Stimulated activated CD4-positive, alpha-beta T cell treated with anti-CD3 and anti-CD28 coated beads, Interleukin-15, amount 100 ng/mL, for 48 hours (primary cell): ENCODE measurements at regions not wholly inside any gene's neighbourhood (a gene's known extent, or its start where the extent isn't known, plus 50 kb on each side); places are given as distances from the start of the nearest gene placed in this dataset.
"Not testable (repeated sequence)": the region's sequence is repeated elsewhere in the genome, so short reads cannot be mapped to it uniquely, and the experiment has no call there.

ENCODE experiments used
- DNase-seq, 2 donors: peaks; one replicate each; pipeline ENCODE4 v3.0.0-alpha.2; 2020; ENCODE audit warnings: low read depth in 2 of 2

DNA sequence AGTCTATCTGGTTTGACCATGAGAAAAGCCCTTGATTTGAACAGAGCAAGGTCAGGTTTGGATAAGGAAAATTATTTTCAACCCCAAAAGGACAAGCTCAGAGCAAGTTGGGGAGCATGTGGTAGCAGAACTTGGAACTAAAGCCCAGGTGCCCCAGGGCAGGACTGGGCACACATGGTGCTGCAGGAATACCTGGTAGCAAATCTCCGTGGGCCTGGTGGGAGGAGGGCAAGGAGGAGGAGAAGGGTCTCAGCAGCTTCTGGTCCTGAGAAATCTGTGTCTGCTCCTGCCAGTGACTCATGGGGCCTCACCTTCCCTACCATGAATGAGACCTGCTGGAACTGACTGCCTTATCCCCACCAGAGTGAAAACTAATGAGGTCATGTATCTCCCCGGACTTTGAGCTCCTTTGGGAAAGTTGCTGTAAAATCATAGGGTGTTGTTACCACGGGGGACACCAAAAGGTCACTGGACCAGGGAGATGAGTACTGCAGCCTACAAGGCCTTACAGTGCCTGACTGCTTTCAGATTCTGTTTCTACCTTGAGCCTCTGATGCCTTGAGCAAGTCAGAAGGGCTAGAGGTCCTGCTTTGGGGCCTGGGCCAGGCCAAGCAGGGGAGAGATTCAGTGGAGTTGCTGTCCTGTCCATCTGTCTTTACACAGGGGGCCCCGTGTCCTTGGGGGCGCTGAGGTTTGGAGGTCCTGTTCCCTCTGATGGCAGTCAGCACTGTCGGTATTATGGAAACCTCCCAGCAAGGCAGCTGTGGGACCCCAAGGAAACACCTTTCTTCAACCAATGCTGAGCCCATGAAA, 304.0 kb downstream of the MYCN start:
- no peak for DNase-seq

DNA sequence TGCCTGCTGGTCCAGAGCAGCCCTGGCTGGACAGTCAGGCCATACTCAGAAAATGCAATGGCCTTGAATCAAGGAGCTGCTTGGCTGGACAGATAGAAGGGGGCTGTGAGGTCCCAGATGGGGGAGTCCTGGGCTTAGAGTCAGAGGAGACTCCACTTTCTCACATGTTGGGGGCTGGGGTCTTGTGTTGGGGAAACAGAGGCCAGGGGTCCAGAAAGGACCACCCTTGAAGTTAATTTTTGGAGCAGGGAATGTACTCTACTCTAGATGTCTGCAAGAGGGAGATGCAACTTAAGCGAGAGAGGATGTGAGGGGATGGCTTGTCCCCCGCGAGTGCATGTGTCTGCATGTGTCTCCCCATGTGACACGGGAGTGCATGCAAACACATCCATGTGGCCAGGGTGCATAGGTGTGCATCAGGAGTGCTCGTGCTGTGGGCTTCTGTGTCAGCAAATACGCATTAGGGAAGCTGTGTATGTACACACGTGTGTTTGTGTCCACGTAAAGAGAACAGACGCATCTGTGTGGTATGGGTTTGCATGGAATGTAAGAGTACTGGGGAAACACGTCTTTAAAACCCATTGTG, 303.2 kb downstream of the MYCN start:
- no peak for DNase-seq

DNA sequence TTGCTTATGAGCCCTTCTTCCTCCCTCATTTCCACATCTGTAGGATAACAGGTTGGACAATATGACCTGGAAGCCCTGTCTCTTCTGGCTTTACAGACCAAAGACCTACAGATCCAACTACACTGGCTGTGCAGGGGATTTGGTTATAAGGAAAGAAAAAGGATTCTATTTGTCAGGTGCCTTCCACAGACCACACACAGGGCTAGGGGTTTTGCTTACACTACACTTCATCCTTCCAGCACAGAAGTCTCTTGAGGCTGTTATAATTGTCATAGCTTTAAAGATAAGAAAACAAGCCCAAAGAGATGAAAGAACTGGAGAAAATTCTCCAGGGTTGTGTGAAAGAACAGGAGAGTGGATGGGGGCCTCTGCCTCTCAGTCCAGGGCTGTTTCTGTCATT, 302.6 kb downstream of the MYCN start:
- DNase-seq = no peak

DNA sequence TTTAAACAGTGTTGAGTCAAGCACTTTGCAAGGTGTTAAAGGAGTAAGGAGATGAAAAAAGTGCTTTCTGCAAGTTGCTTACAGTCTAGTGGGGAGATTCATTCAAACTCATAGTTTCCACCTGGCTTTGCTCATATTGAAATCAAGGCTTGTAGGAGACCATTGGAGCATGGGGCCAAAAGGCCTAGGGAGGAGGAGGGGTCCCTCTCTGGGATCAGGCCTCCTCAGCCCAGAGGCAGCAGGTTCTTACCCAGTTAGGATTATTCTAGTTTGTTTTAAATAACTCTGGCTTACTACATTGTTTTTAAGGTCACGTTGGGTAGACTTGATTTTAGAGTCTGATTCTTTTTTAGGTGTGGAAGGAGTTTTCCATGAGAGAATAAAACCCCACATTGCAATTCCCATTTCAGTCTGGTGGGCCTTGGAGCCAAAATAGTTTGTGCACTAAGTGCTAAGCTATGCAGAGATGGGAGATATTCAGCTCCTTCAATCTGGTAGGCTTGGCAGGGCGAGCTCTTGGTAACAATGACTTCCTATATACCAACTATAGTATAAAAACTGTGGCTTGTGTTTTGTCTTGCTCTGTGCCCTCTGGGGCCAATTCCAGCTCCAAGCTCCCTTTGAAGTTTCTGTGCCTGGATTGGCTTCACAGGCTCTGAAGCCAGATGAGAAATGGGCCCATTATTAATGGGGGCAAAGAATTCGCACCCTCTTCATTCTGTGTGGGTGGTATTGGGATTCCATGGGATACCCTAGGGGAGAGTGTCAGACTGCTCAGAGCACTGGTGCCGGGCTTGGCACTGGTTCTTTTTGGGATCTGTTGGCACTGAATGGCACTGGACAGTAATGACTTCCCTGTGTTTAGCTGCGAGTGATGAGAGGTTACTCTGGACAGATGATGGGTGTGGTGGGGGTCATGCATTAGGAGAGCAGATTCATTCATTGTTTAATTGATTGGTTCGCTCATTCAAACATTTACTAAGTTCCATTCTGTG, 301.1 kb downstream of the MYCN start:
- no peak for DNase-seq

DNA sequence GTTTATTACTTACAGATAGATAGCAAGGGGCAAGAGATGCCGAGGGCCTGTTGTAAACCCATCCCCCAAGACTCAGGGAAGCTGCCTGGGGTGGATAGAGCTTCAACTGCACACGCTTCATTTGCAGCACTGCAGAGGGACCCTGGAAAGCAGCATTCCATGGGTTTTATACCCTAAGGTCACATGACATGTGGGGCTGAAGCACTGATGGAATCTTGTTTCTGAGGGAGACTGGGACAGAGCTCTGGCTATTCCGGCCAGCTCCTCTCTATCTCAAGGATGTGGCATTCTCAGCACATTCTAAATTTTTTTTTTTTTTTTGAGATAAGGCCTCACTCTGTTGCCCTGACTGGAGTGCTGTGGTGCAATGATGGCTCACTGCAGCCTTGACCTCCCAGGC, 300.1 kb downstream of the MYCN start:
- DNase-seq = no peak

DNA sequence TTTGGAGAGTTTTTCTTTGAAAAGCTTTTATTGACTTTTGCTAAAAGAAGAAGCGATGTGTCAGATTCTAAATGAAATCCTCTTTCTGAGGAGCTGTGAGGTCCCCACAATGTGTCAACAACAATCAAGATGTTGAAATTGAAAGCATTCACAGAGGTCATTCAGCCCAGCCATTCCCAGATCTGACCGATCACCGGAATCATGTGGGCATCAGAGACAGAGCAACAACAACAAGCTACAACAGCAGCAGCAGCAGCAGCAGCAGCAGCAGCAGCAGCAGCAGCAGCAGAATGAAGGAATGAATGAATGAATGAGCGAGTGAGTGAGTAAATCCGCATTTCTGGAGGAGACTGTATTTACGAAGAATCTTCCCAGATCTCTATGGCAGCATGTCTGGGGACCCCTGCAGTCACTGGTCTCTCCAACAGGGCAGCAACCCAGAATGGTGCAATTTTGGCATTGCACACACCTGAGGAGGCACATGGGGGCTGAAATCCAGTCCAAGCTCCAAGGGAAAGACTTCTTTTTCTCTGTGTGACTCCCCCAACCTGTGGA, 299.0 kb downstream of the MYCN start:
- no peak for DNase-seq

DNA sequence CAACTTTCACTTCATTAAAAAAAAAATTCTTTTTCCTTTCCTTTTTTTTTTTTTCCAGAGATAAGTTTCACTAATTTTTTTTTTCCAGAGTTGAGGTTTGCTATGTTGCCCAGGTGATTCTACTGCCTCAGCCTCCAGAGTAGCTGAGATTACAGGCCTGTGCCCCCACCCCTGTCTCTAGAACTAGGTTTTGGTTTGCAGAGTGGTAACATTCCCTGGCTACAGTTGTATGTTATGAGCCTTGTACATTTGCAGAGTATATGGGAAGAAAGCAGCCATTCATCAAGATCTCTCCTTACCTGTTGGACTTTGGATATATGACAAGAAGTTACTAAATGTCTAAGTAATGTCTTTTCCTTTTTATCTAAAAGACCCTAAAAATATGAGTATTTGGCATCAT, 298.4 kb downstream of the MYCN start:
- DNase-seq = no peak

DNA sequence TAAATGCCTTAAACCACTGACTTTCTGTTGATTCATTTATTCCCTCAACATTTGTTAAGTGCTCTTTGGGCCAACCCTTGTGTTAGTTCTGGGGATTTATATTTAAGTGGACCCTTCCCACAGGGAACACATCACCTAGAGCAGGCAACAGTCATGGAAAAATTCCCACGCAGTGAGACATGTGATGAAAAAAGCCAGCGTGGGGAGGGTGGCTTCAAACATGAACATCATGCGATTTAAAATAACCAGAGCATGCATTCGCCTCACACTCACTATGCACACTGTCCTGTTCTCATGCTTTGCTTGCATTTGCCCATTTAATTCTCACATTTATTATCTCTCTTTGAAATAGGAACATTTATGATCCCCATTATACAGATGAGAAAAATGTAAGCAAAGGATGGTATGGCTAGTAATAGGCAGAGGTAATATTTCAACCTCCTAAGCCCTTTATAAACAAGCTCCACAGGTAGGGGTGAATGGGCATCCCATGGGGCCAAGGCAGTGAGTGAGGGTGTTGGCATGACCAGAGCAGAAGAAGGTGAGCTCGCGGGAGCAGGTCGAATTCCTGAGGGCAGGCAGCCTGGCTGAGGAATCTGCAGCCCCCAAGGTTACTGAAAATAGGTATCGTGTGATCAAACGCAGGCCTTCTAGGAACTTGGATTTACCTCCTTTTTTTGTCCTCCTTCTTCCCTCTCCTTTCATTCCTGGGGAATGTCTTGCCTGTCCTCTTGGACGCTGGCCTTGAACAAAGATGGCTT, 297.8 kb downstream of the MYCN start:
- no peak for DNase-seq

DNA sequence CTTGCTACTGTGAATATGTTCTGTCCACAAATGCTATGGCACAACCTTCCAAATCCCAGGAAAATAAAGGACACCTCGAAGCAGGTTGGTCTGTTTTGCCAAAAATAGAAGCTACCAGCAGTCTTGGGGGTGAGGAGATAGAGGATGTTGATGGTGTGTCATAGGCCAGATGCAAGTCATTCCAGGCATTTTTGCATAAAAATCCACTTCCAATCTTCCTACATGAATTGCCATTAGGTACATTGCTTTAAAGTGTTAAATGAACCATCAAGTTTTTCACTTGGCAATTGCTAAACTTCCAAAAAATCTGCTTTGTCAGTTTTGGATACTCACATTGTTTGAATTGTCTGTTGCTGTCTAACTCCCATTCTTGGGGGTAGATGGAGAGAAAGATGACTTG, 295.4 kb downstream of the MYCN start:
- no peak for DNase-seq

DNA sequence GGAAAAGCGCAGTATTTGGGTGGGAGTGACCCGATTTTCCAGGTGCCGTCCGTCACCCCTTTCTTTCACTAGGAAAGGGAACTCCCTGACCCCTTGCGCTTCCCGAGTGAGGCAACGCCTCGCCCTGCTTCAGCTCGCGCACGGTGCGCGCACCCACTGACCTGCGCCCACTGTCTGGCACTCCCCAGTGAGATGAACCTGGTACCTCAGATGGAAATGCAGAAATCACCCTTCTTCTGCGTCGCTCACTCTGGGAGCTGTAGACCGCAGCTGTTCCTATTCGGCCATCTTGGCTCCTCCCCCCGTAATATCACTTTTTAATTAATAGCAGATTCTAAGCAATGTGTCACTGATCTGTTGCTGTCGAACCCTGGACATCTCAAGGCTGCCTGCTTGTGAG, 294.9 kb downstream of the MYCN start:
- not testable (repeated sequence) for DNase-seq

DNA sequence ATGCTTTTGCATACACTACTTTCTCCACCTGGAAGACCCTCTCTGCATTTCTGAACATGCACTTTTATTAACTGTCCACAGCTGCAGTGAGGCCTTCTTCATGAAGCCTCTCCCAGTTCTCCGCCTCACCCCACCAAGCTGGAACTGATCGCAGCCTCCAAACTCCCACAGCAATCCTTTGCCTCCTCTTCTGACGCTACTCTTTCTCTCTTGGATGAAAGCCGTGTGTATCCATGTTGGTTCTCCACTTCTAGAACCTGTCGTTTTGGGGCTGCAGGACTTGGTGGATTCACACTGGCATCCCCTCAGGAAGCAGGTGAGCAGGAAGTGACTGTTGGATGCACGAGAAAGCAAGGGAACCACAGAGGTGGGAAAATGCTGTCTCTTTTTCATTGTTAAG, 288.6 kb downstream of the MYCN start:
- DNase-seq = no peak

DNA sequence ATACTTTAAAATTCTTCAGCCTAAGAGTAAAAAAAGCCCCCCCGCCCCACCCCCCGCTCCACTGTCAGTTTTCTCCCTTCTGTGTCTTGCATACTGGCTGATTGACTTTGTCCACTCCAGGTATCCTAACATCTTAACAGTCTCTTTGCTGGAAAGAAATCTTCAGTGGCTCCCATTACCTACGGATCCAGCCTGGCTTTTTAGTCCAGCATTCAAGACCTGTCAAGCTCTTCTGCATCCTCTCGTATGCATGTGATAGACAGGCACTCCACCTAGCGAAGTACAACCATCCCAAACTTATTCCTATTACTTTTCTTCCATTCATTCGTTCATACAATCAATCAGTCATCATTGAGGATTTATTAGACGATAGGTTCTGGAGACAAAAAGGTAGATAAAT, 288.1 kb downstream of the MYCN start:
- DNase-seq = no peak

DNA sequence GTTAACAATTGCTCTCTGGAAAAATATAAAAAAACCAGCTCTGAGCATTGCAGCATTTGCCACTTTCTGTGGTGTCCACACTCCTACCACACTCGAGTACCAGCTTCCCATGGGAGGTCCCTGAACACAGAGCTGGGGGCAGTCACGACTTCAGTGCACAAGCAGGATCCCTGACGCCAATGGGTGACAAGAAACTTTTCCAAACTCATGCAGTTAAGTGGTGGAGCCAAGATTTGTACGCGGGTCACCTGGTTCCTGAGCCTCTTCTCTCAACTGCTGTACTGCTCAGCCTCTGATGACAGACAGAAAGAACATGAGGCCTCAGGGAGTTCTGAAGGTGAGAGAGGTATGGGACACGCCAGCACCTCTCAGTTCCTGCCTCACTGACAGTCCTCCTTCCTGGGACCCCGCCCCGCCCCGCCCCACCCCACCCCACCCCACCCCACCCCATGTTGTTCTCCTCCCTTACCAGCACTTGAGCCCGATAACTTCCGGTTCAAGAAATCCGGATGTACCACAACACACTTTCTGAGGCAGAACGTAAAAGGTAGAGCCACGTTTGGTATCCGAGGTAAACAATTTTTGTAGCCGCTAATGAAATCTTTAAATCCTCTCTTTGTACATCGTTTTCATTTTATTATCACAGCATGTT, 287.6 kb downstream of the MYCN start:
- DNase-seq = no peak

DNA sequence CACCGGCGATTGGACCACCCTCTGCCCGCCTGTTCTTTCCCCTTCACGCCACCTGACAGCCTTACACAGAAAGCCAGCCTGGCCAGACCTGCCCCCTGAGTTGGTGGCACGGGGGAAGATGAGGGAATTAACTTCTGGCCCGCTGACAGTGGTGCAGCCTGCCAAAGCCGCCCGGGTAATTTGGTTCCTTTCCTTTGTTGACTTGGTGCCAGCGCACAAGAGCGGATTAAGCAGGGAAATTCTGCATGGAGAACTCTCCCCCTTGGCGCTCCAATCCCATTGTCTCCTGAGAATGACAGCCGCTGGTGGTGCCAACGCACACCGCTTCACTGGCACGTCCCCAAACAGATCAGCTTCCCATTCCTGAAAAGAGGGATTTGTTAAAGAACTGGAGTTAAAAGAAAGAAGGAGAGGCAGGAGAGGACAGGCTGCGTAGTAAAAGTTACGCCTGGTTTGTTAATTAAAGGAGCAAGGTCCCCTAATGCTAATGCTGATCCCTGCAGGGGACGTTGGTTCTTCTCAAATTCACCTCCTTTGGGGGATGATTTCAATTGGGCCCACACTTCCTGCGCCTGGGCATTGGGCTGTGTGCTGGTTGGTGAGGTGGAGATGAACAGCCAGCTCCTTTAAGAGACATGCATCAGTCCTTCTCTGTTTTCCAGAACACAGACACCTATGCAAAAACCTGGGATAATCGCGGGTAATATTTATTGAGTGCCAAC, 286.8 kb downstream of the MYCN start:
- DNase-seq = no peak

DNA sequence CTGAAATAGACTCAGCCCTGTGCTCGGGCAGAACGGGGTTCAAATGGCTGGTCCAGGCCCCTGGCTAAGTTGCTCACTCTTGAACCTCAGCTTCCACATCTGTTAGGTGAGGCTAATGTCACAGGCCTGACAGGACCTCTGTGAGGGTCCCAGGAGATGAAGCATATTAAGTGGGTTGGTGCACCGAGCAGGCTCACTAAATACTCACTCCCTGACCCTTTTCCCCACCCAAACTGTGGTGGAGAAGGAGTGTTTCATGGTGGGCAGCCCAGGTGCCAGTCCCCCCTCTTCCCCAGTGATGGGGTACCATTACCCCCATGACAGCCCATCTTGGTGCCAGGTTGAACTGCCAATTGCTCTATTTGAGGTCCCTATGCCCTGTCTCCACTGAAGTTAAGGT, 286.0 kb downstream of the MYCN start:
- no peak for DNase-seq

DNA sequence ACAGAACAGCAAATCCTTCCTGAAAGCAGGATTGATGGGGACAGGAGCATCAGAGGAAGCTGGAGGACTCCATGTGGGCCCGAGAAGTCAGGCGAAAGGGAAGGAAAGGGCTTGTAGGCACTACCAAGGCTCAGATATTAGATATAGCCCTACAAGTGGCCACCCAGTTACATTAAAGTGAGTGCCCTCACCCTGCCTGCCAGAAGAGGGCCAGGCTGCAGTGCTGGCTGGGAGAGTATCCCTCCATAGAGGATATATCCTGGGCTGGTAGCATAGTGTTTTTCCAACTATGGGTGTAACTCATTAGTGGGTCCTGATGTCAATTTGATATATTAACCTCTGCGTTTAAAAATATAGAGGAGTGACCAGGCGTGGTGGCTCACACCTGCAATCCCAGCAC, 285.2 kb downstream of the MYCN start:
- DNase-seq = no peak

DNA sequence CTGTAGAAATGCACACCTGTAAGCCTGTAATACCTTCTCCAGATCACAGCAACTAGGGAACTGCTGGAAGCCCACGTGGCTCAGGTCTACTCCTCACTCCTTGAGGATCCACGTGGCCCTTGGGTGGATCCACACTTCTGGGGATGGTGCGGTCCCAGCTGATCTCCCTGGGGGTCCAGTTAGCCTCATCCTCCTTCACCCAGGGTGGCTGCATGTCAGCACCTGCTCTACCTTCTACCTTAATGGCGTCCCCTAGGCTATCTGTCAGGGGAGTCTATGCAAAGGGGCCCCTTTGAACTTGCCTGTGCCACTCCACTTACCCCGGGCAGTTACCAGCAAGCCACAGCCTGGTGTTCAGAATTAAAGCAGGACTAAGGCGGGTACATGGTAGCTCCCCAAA, 284.7 kb downstream of the MYCN start:
- no peak for DNase-seq

DNA sequence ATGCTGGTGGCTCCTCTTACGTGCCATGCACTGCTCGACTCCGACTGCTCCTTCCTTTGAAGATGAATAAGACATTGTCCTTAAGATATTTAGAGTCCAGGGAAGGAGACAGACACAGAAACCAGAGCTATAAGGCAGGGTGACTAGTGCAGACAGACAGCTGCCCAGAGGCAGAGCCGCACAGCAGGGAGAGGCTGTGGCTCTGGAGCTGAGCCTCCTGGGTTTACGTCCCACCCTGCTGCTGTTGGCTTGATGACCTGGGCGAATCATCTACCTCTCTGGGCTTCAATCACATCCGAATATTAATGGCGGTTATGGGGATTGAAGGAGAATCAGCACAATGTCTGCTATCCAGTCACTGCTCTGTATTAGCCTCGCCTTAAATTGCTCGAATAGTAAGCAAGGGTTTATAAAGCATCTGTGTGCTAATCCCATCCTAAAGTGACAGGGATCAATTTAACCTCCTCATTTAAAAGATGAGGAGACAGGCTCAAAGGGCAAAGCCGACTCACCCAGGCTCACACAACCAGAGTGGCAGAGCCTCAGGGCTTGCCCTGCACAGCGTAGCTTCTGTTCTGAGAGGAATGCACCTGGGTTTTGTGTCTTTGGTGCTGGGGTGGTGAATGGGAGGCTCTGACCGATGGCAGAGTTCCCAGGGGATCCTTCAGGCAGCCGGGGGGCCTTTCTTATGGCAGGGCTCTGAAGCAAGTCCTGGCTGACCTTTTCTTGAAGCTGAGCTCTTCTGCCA, 284.1 kb downstream of the MYCN start:
- DNase-seq = no peak

DNA sequence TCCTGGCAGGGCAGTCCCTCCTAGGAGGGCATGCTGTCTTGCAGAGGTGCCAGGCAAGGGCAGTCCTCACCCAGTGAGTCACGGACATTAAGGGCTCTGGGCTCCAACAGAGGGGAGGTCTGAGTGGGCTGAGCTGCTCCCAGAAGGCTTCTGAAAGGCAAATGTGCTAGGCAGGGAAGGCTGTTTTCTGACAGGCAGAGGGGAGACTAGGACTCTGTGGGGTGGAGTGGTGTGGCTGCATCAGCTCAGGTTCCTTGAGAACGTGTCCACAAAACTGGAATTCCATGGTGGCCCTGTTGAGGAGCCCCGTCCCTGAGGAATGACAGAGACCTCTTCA, 283.5 kb downstream of the MYCN start:
- DNase-seq = no peak
